HG03025 (cell line): ENCODE measurements at regions not wholly inside any gene's neighbourhood (a gene's known extent, or its start where the extent isn't known, plus 50 kb on each side); places are given as distances from the start of the nearest gene placed in this dataset.

Experiments
- ATAC-seq: cut with Tn5 transposase; IDR thresholded peaks from one replicate; pipeline ENCODE4 v1.9.1; 2021; ENCODE audit warnings: mild to moderate bottlenecking, moderate library complexity; ENCODE audit not compliant: unreplicated experiment, low FRiP score

- peak; percentile 73 for ATAC-seq
These were observed 1196.9 kb downstream of the SORCS3 start for GRCh38 chr10:105837951-105838350.

GRCh38 chr10:105834261-105835059 lies 1193.4 kb downstream of the SORCS3 start:
- no peak for ATAC-seq

GRCh38 chr10:105827133-105827532 lies 1186.0 kb downstream of the SORCS3 start:
- no peak for ATAC-seq

- no peak for ATAC-seq
These were observed 1167.0 kb downstream of the SORCS3 start for GRCh38 chr10:105807935-105808587.

GRCh38 chr10:105803206-105803605 lies 1162.1 kb downstream of the SORCS3 start:
- ATAC-seq: no peak

- no peak for ATAC-seq
These were observed 1159.6 kb downstream of the SORCS3 start for GRCh38 chr10:105800641-105801040.

GRCh38 chr10:105798328-105798889 lies 1157.3 kb downstream of the SORCS3 start:
- no peak for ATAC-seq

- ATAC-seq: no peak
These were observed 1156.3 kb downstream of the SORCS3 start for GRCh38 chr10:105797234-105797890.

GRCh38 chr10:105793071-105793470 lies 1152.0 kb downstream of the SORCS3 start:
- no peak for ATAC-seq

- ATAC-seq: no peak
These were observed 1144.6 kb downstream of the SORCS3 start for GRCh38 chr10:105785721-105786120.

GRCh38 chr10:105783936-105784483 lies 1142.9 kb downstream of the SORCS3 start:
- no peak for ATAC-seq

- no peak for ATAC-seq
These were observed 1133.8 kb downstream of the SORCS3 start for GRCh38 chr10:105774881-105775280.

- ATAC-seq: no peak
These were observed 1133.3 kb downstream of the SORCS3 start for GRCh38 chr10:105774351-105774750.

GRCh38 chr10:105770524-105771212 lies 1129.6 kb downstream of the SORCS3 start:
- no peak for ATAC-seq

- no peak for ATAC-seq
These were observed 1128.4 kb downstream of the SORCS3 start for GRCh38 chr10:105769248-105770184.

- no peak for ATAC-seq
These were observed 1122.5 kb downstream of the SORCS3 start for GRCh38 chr10:105763611-105764010.

- ATAC-seq: no peak
These were observed 1120.6 kb downstream of the SORCS3 start for GRCh38 chr10:105761576-105762260.

- no peak for ATAC-seq
These were observed 1118.6 kb downstream of the SORCS3 start for GRCh38 chr10:105759669-105760068.
